ENCODE measurements at regions not wholly inside any gene's neighbourhood (a gene's known extent, or its start where the extent isn't known, plus 50 kb on each side); places are given as distances from the start of the nearest gene placed in this dataset.
"Not testable (repeated sequence)": the region's sequence is repeated elsewhere in the genome, so short reads cannot be mapped to it uniquely, and the experiment has no call there.

GRCh38 chr9:85199866-85200495, 530.5 kb downstream of the NTRK2 start:
- no peak for DNase-seq

DNA sequence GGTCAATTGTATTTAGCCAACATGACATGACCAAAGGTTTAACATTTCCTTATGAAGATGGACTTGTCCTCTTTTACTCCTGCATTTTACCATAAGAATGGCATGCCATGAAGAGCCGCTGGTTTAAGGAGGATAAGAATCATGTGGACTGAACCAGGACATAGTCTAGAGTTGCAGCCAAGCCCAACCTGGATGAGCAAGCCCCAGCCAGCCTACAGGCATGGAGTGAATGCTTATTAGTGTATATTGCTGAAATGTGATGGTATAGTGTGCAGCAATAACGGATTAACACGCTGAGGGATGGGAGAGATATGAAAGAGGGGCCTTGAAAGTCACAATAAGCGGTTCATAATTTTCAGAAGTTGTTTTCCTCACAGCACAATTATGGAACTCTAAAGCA, 523.2 kb downstream of the NTRK2 start:
- no peak for DNase-seq

GRCh38 chr9:85186218-85186585, 516.7 kb downstream of the NTRK2 start:
- no peak for DNase-seq

GRCh38 chr9:85185486-85186217, 516.1 kb downstream of the NTRK2 start:
- DNase-seq = no peak

DNA sequence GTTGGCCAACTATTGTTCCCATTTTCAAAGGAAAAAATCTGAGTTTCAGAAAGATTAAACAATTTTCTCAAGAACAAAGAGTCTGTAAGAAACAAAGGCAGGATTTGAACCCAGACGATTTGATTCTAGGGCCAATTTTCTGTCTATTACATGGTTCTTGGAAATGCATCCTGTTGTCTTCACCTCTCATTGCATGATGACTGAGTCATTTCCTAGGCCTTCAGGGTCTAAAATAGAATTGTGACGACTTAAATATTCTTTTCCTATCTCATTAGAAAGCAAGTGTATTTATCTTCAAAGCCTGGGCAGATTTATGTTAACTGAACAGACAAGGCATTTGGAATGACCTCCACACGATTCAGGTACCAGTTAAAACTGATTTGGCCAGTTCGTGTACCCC, 512.9 kb downstream of the NTRK2 start:
- no peak for DNase-seq

GRCh38 chr9:85178474-85178873, 508.9 kb downstream of the NTRK2 start:
- no peak for DNase-seq

DNA sequence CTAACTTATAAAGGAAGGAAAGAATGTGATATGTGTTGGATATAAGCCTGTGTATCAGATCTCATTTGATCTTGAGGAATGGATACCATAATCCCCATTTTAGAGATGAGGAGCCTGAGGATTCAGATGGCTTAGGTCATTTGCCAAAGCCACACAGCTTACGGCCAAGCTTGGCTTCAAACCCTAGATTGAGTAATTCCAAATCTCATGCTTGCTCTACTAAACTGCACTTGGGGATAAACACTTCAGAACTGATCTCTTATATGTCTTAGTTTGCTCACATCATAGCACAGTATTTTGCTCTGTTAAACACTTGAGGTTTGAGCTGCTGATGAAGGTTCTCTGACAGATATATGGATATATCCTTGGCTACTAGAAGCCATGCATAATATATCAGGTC, 504.4 kb downstream of the NTRK2 start:
- DNase-seq = no peak

DNA sequence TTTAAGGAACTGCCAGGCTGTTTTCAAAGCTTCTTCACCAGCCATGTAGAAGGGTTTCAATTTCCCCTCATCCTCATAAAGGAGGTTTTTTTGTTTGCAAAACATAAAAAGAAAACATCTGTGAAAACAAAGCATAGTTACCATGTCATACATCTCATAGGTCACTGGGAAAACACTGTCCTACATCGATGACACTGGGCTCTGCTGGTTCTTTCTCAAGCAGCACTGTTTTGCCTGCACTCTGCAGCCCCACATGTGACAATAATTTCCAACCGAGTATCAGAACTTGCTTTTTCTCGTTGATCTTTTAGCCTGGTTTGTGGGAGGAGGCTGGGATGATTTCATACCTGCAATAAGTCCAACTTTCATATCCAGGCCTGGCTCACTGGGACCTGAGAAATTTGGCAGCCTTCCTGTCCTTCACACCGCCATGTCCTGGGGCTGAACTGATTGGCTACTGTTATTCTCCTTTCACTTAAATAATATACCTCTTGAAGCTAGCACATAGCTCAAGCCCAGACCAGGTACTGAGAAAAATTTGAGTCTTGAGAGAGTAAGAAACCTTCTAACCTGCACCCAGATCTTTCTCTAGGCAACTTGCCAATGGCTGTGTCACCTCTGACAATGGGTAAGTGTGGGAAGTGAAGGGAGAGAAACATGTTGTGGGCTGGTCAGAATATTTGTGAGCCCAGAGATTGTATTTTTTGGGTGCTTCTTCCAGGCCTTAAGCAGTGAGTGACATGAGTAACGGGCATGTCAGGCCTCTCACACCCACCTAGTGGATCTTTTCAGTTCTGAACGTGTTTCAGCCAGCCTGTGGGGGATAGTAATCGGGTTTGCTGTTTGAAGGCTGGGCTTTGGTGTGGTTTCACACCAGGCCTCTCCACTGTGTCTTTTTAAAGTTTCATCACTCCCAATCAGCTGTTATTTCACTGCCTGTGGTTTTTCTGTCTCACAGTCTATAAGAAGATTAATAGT, 502.8 kb downstream of the NTRK2 start:
- no peak for DNase-seq

GRCh38 chr9:85171163-85171562, 501.6 kb downstream of the NTRK2 start:
- DNase-seq = no peak

DNA sequence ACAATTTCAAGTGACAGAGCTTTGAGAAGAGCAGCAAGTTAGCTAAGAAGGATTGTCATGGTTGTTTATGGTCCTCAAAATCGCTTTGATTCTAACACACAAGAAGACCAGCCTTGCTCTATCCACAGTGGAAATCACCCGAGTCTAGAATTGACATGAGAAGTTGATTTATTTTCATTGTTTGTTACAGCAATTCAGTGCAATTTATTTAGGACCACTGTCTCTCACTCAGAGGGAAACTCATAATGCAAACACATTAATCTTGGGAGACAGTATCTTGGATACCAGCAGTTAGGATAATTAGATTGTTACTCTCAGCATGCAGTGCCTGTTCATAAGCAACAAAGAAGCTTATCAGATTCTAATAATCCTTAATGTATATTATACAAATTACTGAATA, 498.9 kb downstream of the NTRK2 start:
- DNase-seq = no peak

DNA sequence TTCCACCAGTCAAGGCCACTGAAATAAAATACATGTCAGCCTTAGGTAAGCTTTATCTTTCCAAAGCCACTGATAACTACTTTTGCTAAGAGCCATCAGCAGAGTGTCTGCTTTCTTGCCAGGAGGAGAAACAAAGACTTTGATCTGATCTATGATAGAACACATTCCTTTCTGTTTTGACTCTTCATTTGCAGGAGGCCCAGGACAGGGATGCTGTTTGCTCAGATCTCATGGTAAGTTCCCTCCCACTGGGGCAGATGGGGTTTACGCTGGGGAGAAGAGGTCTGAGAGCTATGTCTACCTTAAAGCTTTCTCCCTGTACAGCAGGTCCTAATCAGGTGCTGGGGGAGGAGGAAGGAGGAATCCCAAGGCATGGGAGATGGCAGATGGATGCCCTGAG, 497.6 kb downstream of the NTRK2 start:
- DNase-seq = no peak

DNA sequence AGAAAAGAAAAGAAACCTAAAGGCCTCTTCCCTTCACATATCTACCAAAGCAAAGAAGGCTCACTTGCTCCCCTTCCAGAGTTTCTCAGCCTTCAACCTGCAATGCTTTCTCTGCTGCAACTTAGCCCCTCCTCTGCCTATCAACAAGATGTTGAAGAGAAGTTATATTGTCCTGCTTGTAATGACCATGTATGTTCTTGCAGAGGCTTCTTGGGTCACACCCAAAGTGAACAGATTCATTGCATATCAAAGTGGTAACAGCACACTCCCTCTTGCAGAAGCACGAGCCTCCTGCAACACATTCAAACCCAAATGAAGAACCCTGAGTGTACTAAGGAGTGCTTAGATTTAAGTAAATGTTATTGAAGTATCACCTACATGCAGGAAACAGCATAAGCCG, 494.3 kb downstream of the NTRK2 start:
- DNase-seq = no peak

GRCh38 chr9:85163415-85163814, 493.9 kb downstream of the NTRK2 start:
- no peak for DNase-seq

- no peak for DNase-seq
Measured at GRCh38 chr9:85162822-85163221, 493.3 kb downstream of the NTRK2 start.

GRCh38 chr9:85160944-85161343, 491.4 kb downstream of the NTRK2 start:
- not testable (repeated sequence) for DNase-seq

GRCh38 chr9:85158512-85158911, 489.0 kb downstream of the NTRK2 start:
- DNase-seq = no peak

DNA sequence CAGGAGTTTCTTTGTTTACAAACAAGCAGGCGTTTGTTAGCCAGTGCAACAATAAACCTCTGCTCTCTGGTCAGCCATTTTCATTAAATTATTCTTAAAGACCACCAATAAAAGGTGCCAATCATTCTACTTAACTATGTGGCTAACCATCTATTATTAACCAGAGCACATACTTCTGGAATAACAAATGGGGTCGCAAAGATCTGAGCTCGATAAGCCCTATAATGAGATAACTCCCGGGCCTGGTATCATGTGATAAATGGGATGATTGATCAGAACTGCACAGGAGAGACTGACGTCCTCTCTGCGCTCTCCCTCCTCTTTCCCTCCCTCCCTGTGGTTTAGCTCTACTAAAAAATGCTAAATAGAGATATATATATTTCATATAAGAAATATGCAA, 488.2 kb downstream of the NTRK2 start:
- no peak for DNase-seq

GRCh38 chr9:85156652-85157051, 487.1 kb downstream of the NTRK2 start:
- DNase-seq = no peak

- DNase-seq = no peak
Measured at GRCh38 chr9:85155352-85155751, 485.8 kb downstream of the NTRK2 start.

DNA sequence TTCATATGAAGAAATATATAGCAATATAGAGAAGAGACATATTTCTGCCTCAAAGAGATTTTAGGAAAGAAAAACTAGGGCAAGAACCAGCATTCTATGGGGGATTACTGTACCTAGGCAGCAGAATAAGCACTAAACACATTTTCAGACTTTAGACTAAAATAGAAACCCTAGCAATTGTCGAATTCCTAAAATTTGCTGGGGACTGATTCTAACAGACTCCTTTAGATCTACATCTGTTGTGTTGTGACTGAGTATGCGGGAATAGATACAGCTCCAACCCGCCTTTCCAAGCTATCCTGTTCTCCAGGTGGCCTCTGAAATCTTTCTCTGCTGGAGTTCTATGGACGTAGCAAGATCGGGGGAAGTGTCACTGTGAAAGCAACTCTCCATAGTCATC, 482.2 kb downstream of the NTRK2 start:
- DNase-seq = no peak

DNA sequence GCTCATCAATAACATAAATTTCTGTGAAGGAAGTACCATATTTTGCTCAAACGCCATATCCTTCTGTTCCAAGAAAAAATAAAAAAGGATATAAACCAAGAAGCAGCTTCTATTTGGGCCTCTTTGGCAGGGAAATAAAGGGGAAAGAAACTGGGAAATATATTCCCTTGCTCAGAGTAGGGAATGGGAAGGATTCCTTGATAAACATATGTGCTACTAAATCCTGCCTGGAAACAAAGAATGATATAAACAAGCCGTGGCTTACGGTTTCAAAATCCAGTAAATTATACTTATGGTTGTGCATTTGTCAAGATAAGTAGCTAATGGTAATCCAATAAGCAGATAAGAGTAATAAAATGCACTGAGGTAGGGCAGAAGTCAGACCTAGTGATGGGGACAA, 481.6 kb downstream of the NTRK2 start:
- no peak for DNase-seq

- no peak for DNase-seq
Measured at GRCh38 chr9:85147046-85147640, 477.6 kb downstream of the NTRK2 start.

DNA sequence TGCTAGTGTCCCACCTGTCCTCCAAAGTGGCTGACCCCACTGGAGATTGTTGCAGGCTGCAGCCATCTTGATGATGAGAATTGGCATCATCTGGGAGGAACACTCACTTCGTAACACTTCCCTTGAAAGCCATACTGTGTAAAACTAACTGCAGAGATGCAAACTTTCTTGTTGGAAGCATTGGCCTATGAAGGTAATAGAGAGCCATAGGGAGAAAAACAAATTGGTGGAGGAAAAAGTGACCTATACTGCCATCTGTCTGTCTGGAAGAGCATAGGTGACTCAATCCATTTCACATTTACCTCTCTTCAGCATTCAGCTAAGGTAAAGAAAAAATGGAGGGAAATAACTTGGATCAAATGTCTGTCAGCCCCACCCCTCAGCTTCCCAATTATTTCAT, 473.4 kb downstream of the NTRK2 start:
- DNase-seq = no peak
